GM13976 (cell line): ENCODE measurements at regions not wholly inside any gene's neighbourhood (a gene's known extent, or its start where the extent isn't known, plus 50 kb on each side); places are given as distances from the start of the nearest gene placed in this dataset.

Experiments used
- DNase-seq: peaks from one replicate; pipeline ENCODE4 v3.0.0; 2012; ENCODE audit warnings: low spot score
- in situ Hi-C: fragments of 300-500 bp; cut with MboI; formaldehyde crosslinking; loops from one replicate; pipeline ENCODE4 v1.12.0; 2022; ENCODE audit warnings: low sequenced_read_pairs, mixed read lengths, inconsistent platforms; ENCODE audit not compliant: unreplicated experiment
- TF ChIP-seq, protein P1 (sequence below): IDR thresholded peaks from 2 replicates; pipeline ENCODE4 v1.5.1; 2012; ENCODE audit warnings: borderline replicate concordance, mild to moderate bottlenecking; ENCODE audit not compliant: insufficient read depth; ENCODE audit errors: extremely low read depth, missing control alignments, control extremely low read depth

DNA sequence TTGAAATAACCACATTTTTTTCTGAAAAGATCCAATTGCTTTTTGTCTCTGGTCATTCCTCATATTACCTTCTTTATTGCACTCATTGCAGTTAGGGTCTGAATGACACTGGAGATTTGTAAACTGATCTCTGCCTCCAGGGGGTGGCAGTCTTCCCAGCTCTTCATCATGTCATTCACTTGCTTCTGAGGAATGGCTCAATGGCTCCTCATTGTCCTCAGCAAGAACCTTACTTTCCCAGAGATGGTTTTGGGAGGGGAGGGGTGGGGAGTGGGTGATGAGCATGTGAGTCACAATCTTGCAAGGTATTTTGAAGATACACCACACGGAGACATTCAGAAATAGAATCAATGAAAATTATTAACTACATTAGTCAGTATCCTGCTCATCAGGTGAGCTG lies 159.8 kb upstream of the GAS1 start:
- in situ Hi-C loops: no loop called here
- TF ChIP-seq, protein P1, sequence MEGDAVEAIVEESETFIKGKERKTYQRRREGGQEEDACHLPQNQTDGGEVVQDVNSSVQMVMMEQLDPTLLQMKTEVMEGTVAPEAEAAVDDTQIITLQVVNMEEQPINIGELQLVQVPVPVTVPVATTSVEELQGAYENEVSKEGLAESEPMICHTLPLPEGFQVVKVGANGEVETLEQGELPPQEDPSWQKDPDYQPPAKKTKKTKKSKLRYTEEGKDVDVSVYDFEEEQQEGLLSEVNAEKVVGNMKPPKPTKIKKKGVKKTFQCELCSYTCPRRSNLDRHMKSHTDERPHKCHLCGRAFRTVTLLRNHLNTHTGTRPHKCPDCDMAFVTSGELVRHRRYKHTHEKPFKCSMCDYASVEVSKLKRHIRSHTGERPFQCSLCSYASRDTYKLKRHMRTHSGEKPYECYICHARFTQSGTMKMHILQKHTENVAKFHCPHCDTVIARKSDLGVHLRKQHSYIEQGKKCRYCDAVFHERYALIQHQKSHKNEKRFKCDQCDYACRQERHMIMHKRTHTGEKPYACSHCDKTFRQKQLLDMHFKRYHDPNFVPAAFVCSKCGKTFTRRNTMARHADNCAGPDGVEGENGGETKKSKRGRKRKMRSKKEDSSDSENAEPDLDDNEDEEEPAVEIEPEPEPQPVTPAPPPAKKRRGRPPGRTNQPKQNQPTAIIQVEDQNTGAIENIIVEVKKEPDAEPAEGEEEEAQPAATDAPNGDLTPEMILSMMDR: no peak
- no peak for DNase-seq

DNA sequence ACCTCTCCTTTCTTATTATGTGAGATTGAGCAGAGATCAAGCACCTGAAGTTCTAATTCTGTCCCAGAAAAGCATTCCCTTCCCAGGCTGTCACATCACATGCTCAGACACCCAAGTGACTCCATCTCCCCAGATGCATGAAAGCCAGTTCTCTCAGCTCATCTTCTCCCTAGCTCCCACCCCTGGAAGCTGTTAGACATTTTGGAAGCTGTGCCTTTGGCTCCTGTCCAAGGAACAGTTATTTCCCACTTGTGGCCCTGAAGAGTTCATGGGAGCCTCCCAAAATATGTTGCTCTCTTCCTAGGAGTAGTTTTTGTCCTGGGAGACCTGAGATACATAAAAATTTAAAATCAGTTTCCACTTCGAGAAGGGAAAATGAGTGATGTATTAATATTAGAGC lies 161.4 kb upstream of the GAS1 start:
- DNase-seq: no peak
- TF ChIP-seq, protein P1: no peak
- in situ Hi-C loops: no loop called here

DNA sequence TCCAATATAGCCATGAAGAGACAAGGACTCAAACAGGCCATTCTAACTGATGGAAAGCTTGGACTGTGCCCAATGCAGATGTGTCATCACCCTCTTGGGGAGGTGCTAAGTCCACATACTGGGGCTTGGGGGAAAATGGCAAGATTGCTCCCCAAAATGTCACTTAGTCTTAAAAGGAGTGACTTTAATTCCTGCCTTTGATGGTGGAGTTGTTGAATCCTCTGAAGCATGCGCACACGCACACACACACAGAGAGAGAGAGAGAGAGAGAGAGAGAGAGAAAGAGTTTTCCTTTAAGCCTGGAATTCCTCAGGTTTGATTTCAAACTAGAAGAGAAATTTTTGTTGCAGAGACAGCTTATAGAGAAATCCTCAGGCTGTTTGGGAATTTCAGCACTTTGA lies 161.9 kb upstream of the GAS1 start:
- TF ChIP-seq, protein P1: no peak
- DNase-seq: no peak
- in situ Hi-C loops: no loop called here

DNA sequence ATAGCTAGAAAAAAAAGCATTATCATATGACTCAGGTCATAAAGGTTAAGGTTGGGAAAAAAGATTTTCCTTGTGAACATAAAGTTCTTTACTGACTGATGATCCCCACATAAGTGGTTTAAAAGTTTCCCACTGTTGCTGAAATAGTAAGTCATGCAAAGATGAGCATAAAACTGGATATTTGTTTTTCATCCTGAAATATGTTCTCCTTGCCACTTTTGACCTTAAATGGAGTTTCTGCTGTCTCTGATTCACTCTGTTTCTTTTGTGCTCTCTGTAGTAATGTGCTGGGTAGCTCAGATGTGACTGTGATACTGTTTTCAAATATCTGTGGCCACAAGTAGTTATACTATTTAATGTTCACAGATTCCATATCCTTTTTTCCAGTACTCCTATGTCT lies 162.5 kb upstream of the GAS1 start:
- no peak for DNase-seq
- in situ Hi-C loops: no loop called here
- TF ChIP-seq, protein P1: no peak

DNA sequence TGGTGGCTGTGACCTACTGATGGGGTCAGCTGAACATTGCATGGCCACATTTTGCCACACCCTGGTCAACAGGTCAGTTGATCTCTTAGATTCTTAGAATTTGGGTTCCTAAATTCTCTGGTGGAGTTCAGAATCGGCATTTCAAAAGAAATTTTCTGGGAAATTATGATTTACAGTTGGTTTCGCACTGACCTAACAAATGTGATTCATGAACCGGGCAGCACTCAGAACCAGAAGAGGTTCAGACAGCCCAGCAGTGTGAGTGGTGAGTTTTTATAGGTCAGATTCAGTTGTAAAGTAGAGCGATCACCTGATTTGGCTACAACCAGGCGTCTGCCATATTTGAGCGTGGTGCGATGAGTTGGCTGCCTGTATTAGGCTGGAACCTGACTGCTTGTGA lies 163.7 kb upstream of the GAS1 start:
- in situ Hi-C loops: no loop called here
- TF ChIP-seq, protein P1: no peak
- no peak for DNase-seq

DNA sequence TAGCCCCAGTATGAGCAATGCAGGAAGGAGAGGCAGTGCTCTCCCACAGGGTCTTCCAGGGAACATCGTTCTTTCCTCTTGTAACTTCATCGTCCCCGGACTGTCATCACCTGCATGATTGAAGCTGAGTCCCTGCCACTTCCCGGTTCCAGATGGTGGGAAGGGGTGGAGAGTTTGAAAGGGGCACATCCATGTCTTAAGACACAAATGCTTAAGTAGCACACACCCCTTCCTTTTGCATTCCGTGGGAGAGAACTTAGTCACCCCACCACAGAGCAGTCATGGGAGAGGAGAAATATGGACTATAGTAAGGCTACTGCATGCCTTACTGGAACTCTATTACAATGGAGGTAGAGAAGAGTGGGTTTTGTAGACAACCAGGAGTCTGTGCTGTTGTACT lies 165.3 kb upstream of the GAS1 start:
- TF ChIP-seq, protein P1: no peak
- DNase-seq: no peak
- in situ Hi-C loops: no loop called here

DNA sequence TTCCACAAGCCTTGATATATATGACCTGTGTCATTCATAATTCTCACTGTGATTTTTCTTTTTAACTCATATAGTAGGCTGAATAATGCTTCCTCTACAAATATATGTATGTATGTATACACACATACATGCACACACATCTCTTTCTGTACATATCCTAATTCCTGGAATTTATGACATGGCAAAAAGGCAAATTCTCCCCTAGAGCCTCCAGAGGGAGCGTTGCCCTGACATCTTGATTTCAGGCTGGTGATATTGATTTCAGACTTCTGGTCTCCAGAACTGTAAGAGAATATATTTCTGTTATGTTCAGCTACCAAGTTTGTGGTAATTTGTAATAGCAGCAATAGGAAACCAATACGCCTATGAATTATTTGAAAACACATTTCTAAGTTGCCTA lies 166.6 kb upstream of the GAS1 start:
- TF ChIP-seq, protein P1: no peak
- DNase-seq: no peak
- in situ Hi-C loops: no loop called here
